ENCODE measurements at regions not wholly inside any gene's neighbourhood (a gene's known extent, or its start where the extent isn't known, plus 50 kb on each side); places are given as distances from the start of the nearest gene placed in this dataset.

DNA sequence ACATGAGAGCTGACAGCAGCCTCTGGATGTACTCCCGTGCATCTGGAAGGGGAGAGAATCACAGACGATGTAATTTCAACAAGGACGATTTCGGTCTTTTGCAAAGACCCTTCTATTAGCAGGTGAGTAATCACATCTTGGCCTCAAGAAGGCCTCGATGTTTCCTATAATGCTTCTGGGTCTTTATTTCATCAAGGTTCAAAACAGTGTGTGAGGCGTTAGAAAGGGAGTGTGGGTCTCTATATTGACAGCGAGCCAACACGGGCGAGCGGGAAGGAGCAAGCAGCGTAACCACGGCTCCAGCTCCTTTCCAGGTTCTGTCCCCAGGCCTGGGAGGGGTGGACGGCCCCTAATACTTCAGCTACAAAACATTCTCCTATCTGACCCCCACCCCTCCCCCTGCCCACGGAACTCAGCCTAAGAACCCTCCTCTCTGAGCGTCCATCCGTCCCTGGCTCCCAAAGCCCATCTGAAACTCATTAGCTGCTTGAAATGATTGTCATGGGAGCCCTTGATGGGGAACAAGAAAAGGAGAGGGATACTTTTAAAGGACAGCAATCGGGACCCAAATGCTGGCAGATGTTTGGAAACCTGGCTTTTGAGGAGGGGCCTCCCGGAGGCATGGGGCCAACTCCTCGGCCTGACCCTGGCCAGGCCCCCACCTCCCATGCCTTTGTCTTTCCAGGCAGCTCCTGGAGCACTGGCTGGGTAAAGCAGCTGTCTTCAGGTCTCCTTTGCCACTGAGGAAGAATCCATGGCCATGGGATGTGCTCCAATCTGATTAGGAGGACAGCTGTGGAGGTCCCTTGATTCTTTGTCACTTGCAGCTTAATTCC, 250.8 kb downstream of the FOXD2 start:
- no peak for TF ChIP-seq POLR2A (IDR thresholded peaks at IDR 0.05)
- TF ChIP-seq, protein P1, sequence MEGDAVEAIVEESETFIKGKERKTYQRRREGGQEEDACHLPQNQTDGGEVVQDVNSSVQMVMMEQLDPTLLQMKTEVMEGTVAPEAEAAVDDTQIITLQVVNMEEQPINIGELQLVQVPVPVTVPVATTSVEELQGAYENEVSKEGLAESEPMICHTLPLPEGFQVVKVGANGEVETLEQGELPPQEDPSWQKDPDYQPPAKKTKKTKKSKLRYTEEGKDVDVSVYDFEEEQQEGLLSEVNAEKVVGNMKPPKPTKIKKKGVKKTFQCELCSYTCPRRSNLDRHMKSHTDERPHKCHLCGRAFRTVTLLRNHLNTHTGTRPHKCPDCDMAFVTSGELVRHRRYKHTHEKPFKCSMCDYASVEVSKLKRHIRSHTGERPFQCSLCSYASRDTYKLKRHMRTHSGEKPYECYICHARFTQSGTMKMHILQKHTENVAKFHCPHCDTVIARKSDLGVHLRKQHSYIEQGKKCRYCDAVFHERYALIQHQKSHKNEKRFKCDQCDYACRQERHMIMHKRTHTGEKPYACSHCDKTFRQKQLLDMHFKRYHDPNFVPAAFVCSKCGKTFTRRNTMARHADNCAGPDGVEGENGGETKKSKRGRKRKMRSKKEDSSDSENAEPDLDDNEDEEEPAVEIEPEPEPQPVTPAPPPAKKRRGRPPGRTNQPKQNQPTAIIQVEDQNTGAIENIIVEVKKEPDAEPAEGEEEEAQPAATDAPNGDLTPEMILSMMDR (IDR thresholded peaks at IDR 0.05), result no peak
